Upper lobe of left lung (tissue), 6 donors: ENCODE measurements at regions not wholly inside any gene's neighbourhood (a gene's known extent, or its start where the extent isn't known, plus 50 kb on each side); places are given as distances from the start of the nearest gene placed in this dataset.

Source experiments
- ATAC-seq, 2 donors: fragments of 200-7000 bp; cut with Tn5 transposase; one replicate each; pipeline ENCODE4 v1.9.1; 2022; ENCODE audit warnings: mild to moderate bottlenecking in 2 of 2, moderate library complexity in 2 of 2; ENCODE audit not compliant: low FRiP score in 2 of 2
- DNase-seq, 2 donors: peaks; one replicate each; pipeline ENCODE4 v3.0.0-alpha.2; 2019 to 2020
- H3K27ac ChIP-seq, 4 donors: fragments of 200-600 bp; sonication (generic); one replicate each; pipeline ENCODE4 v1.5.1; 2016 to 2019
- H3K27me3 ChIP-seq, 4 donors: fragments of 200-600 bp; sonication (generic); one replicate each; pipeline ENCODE4 v1.5.1; 2017 to 2019
- H3K36me3 ChIP-seq, 4 donors: fragments of 200-600 bp; sonication (generic); one replicate each; pipeline ENCODE4 v1.5.1; 2016 to 2019
- H3K4me1 ChIP-seq, 4 donors: fragments of 200-600 bp; sonication (generic); one replicate each; pipeline ENCODE4 v1.5.1; 2018 to 2019
- H3K4me3 ChIP-seq, 4 donors: fragments of 200-600 bp; sonication (generic); one replicate each; pipeline ENCODE4 v1.5.1; 2017 to 2019; ENCODE audit warnings: mild to moderate bottlenecking in 2 of 4, moderate library complexity in 1 of 4
- H3K9me3 ChIP-seq, 4 donors: fragments of 200-600 bp; sonication (generic); one replicate each; pipeline ENCODE4 v1.5.1; 2018 to 2019
- EP300 ChIP-seq, 4 donors: sonication (generic); formaldehyde crosslinking; IDR thresholded peaks; one replicate each; pipeline ENCODE4 v1.5.1; 2017; ENCODE audit warnings: antibody characterized with exemption in 4 of 4, control low read depth in 2 of 4
- POLR2A ChIP-seq, 4 donors: fragments of 450-650 bp; IDR thresholded peaks; one replicate each; pipeline ENCODE4 v1.5.1; 2016 to 2017; ENCODE audit warnings: antibody characterized with exemption in 4 of 4, mild to moderate bottlenecking in 2 of 4
- POLR2AphosphoS5 ChIP-seq, 2 donors: sonication (generic); formaldehyde crosslinking; IDR thresholded peaks; one replicate each; pipeline ENCODE4 v1.5.1; 2017; ENCODE audit warnings: antibody characterized with exemption in 2 of 2
- WGBS, 2 donors: methylation state at CpG; one replicate each; pipeline ENCODE4 v1.1.5; 2017 to 2018; 5-methylcytosine and 5-hydroxymethylcytosine counted together
- TF ChIP-seq, protein P1 (sequence below), 6 experiments: fragments of 450-650 bp in 4 of 6; fragments of 200-600 bp in 2 of 6; sonication (generic) in 2 of 6; IDR thresholded peaks; one replicate each; pipeline ENCODE4 v1.5.1; 2016 to 2019; ENCODE audit warnings: antibody characterized with exemption in 6 of 6
- donor health status: DM: no; HTN: no; CAD: no; lungs with moderate emphysema.
- donor health status: DM: no; HTN: yes; CAD: no; lungs with severe emphysema.

DNA sequence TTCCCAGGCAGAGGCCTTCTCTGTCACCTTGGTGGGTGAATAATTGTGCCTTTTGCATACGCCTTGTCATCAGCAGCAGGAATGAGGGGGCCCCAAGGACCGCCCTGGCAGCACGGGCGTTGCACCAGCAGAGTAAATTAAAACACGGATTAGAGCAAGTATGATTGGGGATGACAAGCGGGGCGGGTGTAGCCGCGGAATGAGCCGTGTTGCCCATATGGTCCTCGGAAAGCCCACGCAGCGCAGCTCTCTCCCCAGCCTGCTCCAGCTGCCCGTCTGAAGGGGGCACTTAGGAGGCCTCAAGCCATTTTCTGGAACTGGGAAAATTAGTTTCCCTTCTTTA, 299.4 kb upstream of the IRX3 start:
- no peak overlapping the region for H3K27ac ChIP-seq
- WGBS, 2 donors, result 69 to 71% methylated on average over 14 of the region's 14 CpGs
- H3K27me3 ChIP-seq, result no peaks in the 10 kb centered on the region
- H3K4me1 ChIP-seq, result no peaks in the 10 kb centered on the region
- DNase-seq, result peak in 1 of 2 donors; percentile 44
- no peaks in the 10 kb centered on the region for H3K9me3 ChIP-seq
- H3K4me3 ChIP-seq, result no peak overlapping the region
- ATAC-seq, result no peak
- TF ChIP-seq POLR2AphosphoS5 (IDR thresholded peaks at IDR 0.05) (no peak), POLR2A (IDR thresholded peaks at IDR 0.05) (no peak), EP300 (IDR thresholded peaks at IDR 0.05) (no peak)
- TF ChIP-seq, protein P1, sequence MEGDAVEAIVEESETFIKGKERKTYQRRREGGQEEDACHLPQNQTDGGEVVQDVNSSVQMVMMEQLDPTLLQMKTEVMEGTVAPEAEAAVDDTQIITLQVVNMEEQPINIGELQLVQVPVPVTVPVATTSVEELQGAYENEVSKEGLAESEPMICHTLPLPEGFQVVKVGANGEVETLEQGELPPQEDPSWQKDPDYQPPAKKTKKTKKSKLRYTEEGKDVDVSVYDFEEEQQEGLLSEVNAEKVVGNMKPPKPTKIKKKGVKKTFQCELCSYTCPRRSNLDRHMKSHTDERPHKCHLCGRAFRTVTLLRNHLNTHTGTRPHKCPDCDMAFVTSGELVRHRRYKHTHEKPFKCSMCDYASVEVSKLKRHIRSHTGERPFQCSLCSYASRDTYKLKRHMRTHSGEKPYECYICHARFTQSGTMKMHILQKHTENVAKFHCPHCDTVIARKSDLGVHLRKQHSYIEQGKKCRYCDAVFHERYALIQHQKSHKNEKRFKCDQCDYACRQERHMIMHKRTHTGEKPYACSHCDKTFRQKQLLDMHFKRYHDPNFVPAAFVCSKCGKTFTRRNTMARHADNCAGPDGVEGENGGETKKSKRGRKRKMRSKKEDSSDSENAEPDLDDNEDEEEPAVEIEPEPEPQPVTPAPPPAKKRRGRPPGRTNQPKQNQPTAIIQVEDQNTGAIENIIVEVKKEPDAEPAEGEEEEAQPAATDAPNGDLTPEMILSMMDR (IDR thresholded peaks at IDR 0.05), result no peak
- H3K36me3 ChIP-seq, result no peaks in the 10 kb centered on the region

DNA sequence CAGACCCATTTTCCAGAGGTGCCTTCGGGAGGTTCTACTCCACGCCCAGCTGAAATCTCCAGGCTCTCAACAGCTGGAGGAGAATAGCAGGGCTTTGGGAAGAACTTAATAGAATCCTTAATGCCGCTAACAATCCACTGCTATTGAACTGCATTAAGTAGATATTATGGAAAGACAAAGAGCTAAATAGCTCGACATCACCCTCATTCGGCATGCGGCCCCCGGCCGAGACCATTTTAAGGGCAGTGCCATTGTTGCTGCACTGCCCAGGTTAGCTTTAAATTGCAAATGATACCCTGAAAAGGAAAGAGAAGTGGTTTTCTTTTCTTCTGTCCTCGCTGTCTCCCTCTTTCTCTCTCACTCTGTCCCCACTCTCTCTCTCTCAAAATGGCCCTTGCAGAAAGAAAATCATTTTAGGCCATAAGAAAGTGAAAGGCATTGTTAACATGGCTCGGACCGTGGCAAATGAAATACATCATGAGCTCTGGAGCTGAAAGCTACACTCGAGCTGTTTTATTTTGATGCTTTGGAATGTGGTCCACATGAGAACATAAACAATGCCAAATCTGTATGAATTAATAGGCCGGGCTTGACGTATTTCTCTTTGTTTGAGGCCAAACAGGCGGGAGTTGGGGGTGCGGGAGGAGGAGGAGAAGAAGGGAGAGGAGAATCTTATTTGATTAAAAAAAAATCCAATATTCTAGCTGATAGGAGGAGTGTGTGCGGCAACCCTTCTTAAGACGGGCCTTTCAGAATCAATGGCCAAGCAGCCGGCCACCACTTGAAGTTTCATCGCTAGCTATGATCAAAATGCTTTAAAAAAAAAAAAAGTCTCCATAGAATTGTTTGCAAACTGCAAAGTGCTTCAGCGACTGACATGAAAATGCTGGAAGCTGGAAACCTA, 298.8 kb upstream of the IRX3 start:
- Histone ChIP-seq H3K27me3 (no peaks in the 10 kb centered on the region), H3K4me1 (no peaks in the 10 kb centered on the region), H3K27ac (no peak overlapping the region), H3K9me3 (no peaks in the 10 kb centered on the region), H3K36me3 (no peaks in the 10 kb centered on the region), H3K4me3 (no peak overlapping the region)
- 69 to 72% methylated on average over 20 of the region's 21 CpGs for WGBS, 2 donors
- TF ChIP-seq, protein P1 (IDR thresholded peaks at IDR 0.05), result no peak
- TF ChIP-seq EP300 (IDR thresholded peaks at IDR 0.05) (no peak), POLR2AphosphoS5 (IDR thresholded peaks at IDR 0.05) (no peak), POLR2A (IDR thresholded peaks at IDR 0.05) (no peak)
- DNase-seq, result no peak
- ATAC-seq, result no peak

DNA sequence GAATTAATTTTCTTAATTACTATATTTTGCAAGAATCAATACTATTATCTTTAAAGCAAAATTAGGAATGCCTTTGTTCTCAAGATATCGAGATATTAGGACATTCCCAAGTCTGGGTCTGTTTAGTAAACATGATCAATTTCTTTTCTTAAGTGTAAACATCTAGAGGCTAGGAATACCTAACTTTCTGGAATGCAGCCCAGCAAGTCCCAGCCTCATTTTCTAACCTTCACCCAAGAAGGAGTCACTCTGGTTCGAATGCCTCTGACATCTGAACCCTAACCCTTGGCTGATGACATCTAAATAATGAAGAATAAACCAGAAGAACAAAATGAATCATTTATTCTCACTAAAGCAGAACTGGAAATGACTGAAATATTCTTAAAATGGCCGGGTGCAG, 297.5 kb upstream of the IRX3 start:
- Histone ChIP-seq H3K27me3 (no peaks in the 10 kb centered on the region), H3K4me1 (no peaks in the 10 kb centered on the region), H3K9me3 (no peaks in the 10 kb centered on the region), H3K4me3 (no peak overlapping the region), H3K36me3 (no peaks in the 10 kb centered on the region), H3K27ac (no peak overlapping the region)
- DNase-seq (no peak), ATAC-seq (no peak)
- no peak for TF ChIP-seq POLR2AphosphoS5 (IDR thresholded peaks at IDR 0.05)
- no peak for TF ChIP-seq EP300 (IDR thresholded peaks at IDR 0.05)
- TF ChIP-seq POLR2A (IDR thresholded peaks at IDR 0.05), result no peak
- TF ChIP-seq, protein P1 (IDR thresholded peaks at IDR 0.05), result no peak
- WGBS, 2 donors, result 62 to 66% methylated on average over 3 of the region's 3 CpGs

DNA sequence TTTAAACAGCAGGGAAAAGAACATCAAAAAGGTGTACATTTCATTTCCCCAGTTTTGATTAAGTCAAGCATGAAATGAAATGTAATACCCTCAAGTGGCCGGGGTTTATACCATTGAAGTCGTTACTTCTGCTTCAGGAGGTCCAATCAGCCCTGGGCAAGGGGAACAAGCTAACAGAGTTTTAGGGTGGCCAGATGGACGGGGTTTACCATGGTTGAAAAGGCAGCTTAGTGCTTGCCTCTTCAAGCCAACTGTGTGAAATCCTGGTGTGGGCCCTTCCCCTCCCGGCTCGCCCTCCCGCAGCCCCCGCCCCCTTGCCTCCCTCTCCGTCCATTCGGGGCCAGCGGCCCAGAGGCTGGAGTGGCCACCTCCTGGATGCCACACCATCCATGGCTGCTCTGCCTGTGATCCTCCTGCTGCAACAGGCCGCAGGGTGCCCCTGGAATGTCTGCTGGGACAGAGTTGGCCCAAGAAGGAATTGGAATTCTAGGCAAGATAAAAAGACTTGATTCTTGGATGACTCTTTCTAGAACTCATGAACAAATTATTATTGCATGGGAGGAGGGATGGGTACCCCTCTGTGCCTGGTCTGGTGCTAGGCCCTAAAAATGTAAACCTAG, 296.2 kb upstream of the IRX3 start:
- 68 to 69% methylated on average over 5 to 10 of the region's 11 CpGs for WGBS, 2 donors
- Histone ChIP-seq H3K36me3 (no peaks in the 10 kb centered on the region), H3K4me1 (no peaks in the 10 kb centered on the region), H3K4me3 (no peak overlapping the region), H3K27ac (no peak overlapping the region), H3K27me3 (no peaks in the 10 kb centered on the region), H3K9me3 (no peaks in the 10 kb centered on the region)
- no peak for ATAC-seq
- peak in 1 of 2 donors; percentile 37 for DNase-seq
- TF ChIP-seq, protein P1 (IDR thresholded peaks at IDR 0.05), result no peak
- TF ChIP-seq POLR2A (IDR thresholded peaks at IDR 0.05) (no peak), POLR2AphosphoS5 (IDR thresholded peaks at IDR 0.05) (no peak), EP300 (IDR thresholded peaks at IDR 0.05) (no peak)
